ENCODE measurements at regions not wholly inside any gene's neighbourhood (a gene's known extent, or its start where the extent isn't known, plus 50 kb on each side); places are given as distances from the start of the nearest gene placed in this dataset.
"Not testable (repeated sequence)": the region's sequence is repeated elsewhere in the genome, so short reads cannot be mapped to it uniquely, and the experiment has no call there.

DNA sequence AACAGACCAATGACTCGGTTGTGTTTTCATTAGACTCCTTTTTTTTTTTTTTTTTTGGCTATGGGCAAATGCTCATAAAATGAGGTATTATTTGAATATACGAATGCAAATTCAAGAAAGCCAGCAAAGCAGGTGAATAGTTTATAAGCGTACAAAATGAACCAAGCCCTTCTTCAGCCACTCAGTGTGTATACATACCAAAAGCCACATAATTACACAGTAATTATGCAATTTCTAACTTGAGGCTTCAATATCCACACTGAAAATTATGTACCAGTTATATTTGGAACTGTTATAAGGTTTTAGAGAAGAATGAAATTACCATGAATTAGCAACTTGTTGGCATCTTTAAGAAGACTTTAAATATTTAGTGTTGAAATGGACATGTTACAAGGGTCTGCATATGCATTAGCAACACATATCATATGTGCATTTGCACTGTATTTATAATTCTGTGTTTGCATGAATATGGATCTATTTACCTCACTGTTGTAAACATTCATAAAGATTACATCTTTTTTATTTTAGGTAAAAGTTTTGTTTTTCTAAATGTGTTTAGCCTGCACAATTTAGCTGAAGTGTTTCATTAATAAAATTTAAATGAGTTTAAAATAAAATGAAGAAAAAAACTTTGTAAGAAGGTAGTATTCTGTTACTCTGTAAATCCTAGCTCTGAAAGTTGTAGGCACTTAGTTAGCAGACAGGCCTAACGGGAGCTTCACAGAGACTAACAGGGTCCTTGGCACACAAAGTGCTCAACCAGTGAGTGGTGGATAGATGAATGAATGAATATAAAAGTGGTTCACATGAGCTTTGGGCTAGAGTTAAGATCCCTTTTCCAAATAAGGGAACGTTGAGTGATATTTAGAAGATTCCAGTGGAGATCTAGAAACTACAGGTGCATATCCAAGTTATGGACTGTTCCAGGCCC is 241.0 kb upstream of the NFIA start:
- H3K9me3 Mint-ChIP-seq: no peaks in the 10 kb centered on the region
- TF ChIP-seq, protein P1, sequence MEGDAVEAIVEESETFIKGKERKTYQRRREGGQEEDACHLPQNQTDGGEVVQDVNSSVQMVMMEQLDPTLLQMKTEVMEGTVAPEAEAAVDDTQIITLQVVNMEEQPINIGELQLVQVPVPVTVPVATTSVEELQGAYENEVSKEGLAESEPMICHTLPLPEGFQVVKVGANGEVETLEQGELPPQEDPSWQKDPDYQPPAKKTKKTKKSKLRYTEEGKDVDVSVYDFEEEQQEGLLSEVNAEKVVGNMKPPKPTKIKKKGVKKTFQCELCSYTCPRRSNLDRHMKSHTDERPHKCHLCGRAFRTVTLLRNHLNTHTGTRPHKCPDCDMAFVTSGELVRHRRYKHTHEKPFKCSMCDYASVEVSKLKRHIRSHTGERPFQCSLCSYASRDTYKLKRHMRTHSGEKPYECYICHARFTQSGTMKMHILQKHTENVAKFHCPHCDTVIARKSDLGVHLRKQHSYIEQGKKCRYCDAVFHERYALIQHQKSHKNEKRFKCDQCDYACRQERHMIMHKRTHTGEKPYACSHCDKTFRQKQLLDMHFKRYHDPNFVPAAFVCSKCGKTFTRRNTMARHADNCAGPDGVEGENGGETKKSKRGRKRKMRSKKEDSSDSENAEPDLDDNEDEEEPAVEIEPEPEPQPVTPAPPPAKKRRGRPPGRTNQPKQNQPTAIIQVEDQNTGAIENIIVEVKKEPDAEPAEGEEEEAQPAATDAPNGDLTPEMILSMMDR (conservative IDR thresholded peaks at IDR 0.05): no peak
- no peak for DNase-seq (ENCODE audit: extremely low spot score, unreplicated experiment)
- H3K27ac Mint-ChIP-seq: no peak overlapping the region
- H3K4me1 Mint-ChIP-seq (ENCODE audit: unreplicated experiment): no peaks in the 10 kb centered on the region
- H3K27me3 Mint-ChIP-seq: no peaks in the 10 kb centered on the region
- no peak overlapping the region for H3K4me3 Mint-ChIP-seq
- no peaks in the 10 kb centered on the region for H3K36me3 Mint-ChIP-seq

DNA sequence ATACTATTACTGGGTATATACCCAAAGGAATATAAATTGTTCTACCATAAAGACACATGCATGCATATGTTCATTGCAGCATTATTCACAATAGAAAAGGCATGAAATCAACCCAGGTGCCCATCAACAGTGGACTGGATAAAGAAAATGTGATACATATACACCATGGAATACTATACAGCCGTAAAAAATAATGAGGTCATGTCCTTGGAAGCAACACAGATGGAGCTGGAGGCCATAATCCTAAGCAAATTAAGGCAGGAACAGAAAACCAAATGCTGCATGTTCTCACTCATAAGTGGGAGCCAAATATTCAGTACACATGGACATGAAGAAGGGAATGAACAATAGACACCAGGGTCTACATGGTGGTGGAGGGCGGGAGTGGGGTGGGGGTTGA is 241.9 kb upstream of the NFIA start:
- not testable (repeated sequence) for H3K27me3 Mint-ChIP-seq; H3K4me1 Mint-ChIP-seq (ENCODE audit: unreplicated experiment); H3K27ac Mint-ChIP-seq; DNase-seq (ENCODE audit: extremely low spot score, unreplicated experiment); H3K9me3 Mint-ChIP-seq; H3K36me3 Mint-ChIP-seq; H3K4me3 Mint-ChIP-seq

DNA sequence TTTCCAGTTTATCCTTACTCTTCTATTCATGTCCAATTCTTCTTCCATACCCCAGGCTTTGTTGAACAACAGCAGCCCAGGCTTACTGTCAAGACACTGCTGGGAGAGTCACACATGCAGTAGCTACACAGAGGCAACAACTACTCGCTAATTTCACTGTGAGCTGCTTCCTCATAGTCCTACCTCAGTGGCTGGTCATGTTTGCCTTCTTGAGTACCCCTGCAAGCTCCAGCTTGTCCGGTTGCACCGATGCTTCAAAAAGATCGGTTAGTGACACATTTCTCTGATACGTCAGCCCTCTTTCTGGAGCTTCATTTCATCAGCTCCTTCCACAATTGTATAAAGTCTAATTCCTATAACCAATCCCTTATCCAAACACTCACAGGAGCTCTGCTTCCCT is 246.7 kb upstream of the NFIA start:
- DNase-seq (ENCODE audit: extremely low spot score, unreplicated experiment): no peak
- H3K27ac Mint-ChIP-seq: no peak overlapping the region
- H3K4me3 Mint-ChIP-seq: no peak overlapping the region
- H3K9me3 Mint-ChIP-seq: no peaks in the 10 kb centered on the region
- peaks cover 25% of the 10 kb centered on the region for H3K4me1 Mint-ChIP-seq (ENCODE audit: unreplicated experiment)
- TF ChIP-seq, protein P1 (conservative IDR thresholded peaks at IDR 0.05): no peak
- H3K36me3 Mint-ChIP-seq: no peaks in the 10 kb centered on the region
- no peaks in the 10 kb centered on the region for H3K27me3 Mint-ChIP-seq

DNA sequence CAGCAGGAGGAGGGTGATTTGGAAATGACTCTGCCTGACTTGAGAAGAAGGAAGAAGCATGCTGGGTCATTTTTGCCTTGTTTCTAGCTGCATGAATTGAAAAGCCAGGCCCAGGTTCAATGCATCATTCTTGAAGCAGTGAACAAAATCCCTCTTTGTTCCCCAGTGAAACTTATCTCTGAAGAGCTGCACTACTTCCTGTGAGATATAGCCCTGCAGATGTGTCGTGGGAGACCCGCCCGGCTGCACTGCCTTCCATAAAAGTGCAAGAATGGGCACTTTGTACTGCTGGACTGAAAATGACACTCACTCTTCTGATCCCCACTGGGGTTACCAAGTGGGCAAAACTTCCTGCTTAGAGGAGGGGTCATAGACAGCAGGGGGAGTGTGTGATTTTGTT is 249.2 kb upstream of the NFIA start:
- H3K9me3 Mint-ChIP-seq: no peaks in the 10 kb centered on the region
- peak overlapping the region; percentile 42 for H3K27ac Mint-ChIP-seq
- no peaks in the 10 kb centered on the region for H3K27me3 Mint-ChIP-seq
- DNase-seq (ENCODE audit: extremely low spot score, unreplicated experiment): no peak
- TF ChIP-seq, protein P1 (conservative IDR thresholded peaks at IDR 0.05): no peak
- H3K36me3 Mint-ChIP-seq: no peaks in the 10 kb centered on the region
- H3K4me3 Mint-ChIP-seq: no peak overlapping the region
- peaks cover 25% of the 10 kb centered on the region for H3K4me1 Mint-ChIP-seq (ENCODE audit: unreplicated experiment)

DNA sequence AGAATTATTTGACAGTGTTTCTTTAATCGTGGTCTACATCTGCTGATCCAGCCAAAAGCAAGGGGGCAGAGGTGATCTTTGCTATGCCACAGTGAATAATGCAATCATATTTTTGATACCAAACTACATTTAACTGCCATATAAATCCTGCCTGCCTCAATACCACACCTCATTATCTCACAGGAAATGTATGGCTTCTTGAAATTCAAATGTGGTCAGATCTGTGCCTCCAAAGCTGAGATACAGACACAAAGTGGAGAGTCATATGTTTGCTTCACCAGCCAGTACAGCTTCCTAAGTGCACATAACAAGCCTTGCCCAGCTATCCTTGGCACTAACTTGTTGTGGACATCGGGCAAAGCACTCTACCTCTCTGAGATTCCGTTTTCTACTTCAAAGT is 250.0 kb upstream of the NFIA start:
- peaks cover 25% of the 10 kb centered on the region for H3K4me1 Mint-ChIP-seq (ENCODE audit: unreplicated experiment)
- no peak overlapping the region for H3K27ac Mint-ChIP-seq
- H3K27me3 Mint-ChIP-seq: no peaks in the 10 kb centered on the region
- no peaks in the 10 kb centered on the region for H3K9me3 Mint-ChIP-seq
- H3K4me3 Mint-ChIP-seq: no peak overlapping the region
- no peaks in the 10 kb centered on the region for H3K36me3 Mint-ChIP-seq
- DNase-seq (ENCODE audit: extremely low spot score, unreplicated experiment): no peak
- TF ChIP-seq, protein P1 (conservative IDR thresholded peaks at IDR 0.05): no peak

DNA sequence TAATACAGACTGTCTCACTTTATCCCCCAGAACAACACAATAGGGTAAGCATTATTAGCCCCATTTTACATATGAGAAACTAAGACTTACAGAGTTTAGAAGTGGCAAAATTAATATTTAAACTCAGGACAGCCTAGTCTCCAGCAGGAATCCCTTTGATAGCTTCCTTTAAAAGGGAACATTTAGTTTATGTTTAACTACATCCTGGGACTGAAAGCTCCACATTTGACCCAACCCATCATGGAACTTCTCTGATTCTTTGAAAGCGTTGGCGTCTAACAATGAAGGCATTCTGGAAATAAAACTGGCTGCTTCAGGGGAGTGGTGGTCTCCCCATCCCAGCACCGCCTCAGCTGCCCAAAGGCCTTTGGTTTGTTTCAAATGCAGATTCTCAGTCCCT is 250.6 kb upstream of the NFIA start:
- DNase-seq (ENCODE audit: extremely low spot score, unreplicated experiment): no peak
- no peak overlapping the region for H3K27ac Mint-ChIP-seq
- H3K27me3 Mint-ChIP-seq: no peaks in the 10 kb centered on the region
- no peaks in the 10 kb centered on the region for H3K36me3 Mint-ChIP-seq
- H3K4me3 Mint-ChIP-seq: no peak overlapping the region
- TF ChIP-seq, protein P1 (conservative IDR thresholded peaks at IDR 0.05): no peak
- H3K9me3 Mint-ChIP-seq: no peaks in the 10 kb centered on the region
- H3K4me1 Mint-ChIP-seq (ENCODE audit: unreplicated experiment): peaks cover 25% of the 10 kb centered on the region
